Stimulated activated CD4-positive, alpha-beta T cell treated with anti-CD3 and anti-CD28 coated beads, Interleukin-1b, Interleukin-23, amount 100 ng/mL, for 4 hours (primary cell): ENCODE measurements at regions not wholly inside any gene's neighbourhood (a gene's known extent, or its start where the extent isn't known, plus 50 kb on each side); places are given as distances from the start of the nearest gene placed in this dataset.

Experiments
- DNase-seq, 2 donors: peaks; one replicate each; pipeline ENCODE4 v3.0.0-alpha.2; 2020; ENCODE audit warnings: low read depth in 2 of 2

DNA sequence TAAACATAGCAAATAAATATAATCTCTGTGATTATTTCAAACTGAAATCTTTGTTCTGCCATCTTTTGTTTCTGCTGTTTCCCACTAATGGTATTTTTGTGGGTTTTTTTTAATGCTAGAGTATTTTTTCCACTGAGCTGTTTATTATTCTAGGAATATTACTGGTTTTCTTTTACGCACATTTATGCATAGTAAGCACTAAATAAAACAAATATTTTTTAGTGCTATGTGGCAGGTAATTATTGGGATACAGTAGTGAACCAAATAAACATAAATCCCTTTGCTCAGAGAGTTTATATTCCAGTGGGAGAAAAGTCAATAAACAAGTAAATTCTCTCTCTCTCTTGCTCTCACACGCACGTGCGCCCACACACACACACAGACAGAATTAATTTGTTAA, 397.4 kb downstream of the PRDM5 start:
- no peak for DNase-seq

DNA sequence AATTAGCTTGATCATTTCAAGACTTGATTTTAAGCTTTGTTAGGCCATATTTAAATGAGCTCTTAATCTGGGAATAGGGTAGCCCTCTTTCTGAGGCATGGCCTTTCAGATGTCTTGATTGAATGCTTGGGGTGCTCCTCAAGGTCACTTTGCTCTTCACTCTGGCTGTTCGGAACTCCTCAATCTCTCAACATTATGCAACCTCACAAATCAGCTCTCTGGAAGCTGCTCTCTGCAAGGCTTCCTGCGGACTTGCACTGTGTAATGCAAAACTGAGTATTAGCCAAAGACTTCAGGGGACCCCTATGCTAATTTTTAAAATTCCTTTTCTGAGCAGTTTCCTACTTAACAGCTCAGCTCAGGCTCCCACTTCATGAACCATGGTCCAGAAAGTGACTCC, 398.3 kb downstream of the PRDM5 start:
- DNase-seq, result no peak

DNA sequence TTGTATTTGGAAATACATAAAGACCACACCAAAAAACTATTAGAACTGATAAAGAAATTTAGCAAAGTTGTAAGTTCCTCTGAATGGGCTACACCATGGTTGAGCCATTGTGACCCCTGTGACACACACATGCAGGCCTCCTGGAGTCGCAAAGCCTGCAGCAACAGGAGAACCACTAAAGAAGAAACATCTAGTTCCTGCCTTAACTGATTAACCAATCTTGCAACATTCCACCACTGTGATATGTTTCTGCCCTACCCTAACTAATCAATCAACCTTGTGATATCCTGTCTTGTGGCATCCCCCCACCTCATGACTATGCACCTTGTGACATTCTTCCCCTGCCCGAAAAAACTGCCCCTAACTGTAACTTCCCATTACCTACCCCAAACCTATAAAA, 401.8 kb downstream of the PRDM5 start:
- DNase-seq, result no peak

DNA sequence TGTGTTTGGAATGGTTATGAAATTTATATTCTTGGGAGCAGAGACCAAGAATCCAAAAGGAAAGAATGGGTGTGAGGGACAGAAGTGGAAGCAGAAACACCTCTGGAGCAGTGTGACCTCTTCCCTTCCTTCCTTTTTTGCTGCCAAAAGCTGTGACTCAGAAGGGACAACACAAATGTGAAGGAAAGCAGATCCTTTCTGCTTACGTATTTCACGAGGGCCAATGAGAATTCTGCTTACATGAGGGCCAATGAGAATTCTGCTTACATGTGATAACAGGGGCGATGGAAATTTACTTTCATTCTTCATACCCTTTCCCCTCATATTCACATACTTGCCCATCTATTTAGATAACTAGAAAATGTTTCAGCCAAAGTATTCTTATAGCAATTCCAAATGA, 404.6 kb downstream of the PRDM5 start:
- no peak for DNase-seq

DNA sequence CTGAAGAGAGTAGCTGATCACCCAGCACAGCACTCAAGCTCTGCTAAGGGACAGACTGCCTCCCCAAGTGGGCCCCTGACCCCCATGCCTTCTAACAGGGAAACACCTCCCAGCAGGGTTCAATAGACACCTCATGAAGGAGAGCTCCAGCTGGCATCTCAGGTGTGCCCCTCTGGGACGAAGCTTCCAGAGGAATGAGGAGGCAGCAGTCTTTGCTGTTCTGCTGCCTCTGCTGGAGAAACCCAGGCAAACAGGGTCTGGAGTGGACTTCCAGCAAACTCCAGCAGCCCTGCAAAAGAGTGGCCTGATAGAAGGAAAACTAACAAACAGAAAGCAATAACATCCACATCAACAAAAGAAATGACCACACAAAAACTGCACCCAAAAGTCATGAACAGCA, 412.8 kb downstream of the PRDM5 start:
- DNase-seq, result no peak

DNA sequence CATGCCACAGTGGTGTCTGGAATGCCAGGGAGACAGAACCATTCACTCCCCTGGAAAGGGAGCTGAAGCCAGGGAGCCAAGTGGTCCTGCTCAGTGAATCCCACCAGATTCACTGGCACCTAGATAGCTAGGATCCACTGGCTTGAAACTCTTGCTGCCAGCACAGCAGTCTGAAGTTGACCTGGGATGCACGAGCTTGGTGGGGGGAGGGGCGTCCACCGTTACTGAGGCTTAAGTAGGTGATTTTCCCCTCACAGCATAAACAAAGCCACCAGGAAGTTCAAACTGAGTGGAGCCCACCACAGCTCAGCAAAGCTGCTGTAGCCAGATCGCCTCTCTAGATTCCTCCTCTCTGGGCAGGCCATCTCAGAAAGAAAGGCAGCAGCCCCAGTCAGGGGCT, 413.3 kb downstream of the PRDM5 start:
- DNase-seq, result no peak

DNA sequence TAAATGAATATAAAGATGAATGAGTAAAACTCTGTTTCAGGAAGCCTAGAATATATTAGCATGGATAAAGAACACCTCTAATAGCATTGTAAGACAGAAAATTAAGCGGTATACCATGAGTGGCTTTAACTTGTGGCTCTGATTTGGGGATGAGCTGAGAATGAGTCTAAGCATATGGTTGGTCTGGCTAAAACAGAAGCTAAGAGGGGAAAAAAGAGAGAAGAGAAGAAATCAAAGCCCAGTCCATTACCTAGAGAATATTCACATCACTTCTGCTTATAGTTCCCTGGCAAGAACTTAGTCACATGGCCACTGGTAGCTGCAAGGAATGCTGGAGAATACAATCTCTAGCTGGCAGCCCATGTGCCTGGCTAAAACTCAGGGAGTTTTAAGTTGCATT, 414.5 kb downstream of the PRDM5 start:
- DNase-seq, result no peak

DNA sequence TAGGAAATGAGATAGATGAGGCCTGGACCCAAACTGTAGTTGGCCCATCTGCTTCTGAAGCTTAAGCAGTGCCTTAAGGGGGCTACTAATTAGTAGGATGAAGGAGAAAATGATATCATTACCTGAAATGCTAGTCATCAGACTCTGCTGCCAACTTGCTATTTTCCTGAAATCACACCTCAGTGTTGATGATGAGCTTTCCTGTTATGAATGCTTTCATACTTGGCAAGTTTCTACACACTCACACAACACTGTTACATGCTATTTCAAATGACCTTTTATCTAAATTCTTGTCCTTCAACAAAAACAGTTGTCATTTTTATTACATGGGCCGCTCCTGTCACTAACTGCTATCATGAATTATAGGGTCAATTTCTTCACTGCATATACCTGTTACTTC, 416.0 kb downstream of the PRDM5 start:
- no peak for DNase-seq

DNA sequence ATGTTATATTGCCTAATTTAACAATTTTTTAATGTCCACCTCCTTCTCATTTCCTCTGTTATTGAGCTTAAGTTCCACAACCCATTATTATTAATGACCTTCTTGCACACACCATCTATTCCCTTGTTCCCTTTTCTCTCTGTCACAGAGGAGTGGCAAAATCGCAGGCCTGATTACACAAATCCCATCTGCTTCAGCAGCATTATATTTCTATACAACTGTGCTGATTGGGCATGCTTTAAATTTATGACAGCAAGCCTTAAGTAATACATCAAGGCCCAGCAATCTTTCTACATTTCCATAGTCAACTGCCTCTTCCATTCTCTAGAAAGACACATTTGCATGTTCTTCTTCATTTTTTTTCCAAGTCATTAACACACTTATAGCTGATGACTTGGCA, 423.8 kb downstream of the PRDM5 start:
- DNase-seq, result no peak

DNA sequence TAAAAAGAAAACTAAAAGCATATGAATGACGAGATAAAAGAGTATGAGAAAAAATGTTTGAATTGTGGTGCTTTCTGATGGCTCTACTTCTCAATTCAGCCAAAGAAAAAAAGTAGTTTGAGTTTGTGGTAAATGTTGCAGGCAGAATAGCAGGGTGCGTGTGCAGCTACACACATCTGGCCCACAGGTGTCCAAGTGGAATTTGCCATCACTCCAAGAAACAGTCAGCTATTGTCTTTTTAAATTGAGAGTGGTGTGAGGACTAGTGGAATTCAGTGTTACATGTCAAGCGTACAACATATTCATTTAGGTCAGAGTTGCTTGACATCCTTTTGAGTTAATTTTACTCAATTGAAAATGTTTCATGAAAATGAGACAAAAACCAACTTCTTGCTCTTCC, 424.8 kb upstream of the MAD2L1 start:
- DNase-seq, result no peak

DNA sequence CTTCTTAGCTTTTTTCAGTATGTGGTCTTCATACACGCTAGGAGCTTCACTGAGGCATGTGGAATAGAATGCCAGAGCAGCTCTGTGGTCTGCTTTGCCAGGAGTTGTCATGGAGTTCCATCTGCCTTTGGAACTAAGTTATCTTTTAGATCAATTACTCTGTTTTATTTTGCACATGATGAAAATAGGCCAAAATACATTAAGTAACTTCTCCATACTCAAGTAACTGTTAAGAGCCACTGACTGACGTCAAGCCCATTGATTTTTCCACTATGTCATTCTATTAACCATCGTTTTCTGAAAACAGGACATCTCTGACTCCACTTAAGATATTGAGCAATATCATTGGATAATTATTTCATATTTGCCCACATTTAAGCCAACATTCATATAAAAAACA, 415.1 kb upstream of the MAD2L1 start:
- DNase-seq, result no peak

DNA sequence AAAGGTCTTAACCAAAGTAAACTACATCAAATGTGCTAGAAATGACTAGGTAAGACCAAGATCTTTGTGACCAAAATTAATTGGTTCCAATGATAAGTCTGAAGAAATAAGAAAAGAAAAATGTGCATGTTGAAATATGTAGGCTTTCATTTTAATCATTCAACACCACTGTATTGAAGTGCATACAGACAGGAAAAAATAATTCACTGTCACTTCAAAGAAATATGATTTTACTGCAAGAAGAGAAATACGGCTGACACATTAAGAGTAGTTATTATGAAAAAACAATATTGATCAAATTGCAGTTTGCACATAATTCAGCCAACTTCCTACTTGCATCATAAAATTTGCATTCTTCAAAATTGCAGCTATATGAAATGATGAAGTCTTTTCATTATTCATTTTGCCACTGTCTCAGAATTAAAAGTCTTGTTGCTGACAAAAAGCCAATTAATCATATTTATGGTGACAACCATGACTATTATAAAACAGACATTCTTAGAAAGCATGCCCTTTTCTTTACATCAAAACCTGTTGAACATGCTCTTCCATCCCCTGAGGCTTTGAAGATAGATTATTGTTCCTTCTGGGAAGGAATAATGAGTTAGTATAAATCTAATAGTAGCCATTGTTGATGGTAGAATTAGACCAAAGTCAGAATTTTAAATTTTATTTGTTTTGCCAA, 405.9 kb upstream of the MAD2L1 start:
- no peak for DNase-seq

DNA sequence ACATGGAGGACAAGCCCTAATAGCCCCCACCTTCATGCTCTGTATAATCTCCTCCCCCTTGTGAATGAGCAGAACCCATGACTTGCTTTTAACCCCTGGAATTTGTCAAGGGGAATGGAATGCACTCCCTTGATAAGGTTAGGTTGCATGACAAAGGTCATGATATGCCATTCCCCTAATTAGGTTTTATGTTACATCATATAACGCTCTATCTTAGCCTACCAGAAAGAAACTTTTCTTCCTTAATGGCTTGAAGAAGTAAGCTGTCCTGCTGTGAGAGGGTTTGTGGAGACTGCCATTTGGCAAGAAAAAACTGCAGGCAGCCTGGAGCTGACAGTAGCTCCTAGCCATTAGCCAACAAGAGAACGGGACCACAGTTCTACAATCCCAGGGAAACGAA, 399.8 kb upstream of the MAD2L1 start:
- no peak for DNase-seq

DNA sequence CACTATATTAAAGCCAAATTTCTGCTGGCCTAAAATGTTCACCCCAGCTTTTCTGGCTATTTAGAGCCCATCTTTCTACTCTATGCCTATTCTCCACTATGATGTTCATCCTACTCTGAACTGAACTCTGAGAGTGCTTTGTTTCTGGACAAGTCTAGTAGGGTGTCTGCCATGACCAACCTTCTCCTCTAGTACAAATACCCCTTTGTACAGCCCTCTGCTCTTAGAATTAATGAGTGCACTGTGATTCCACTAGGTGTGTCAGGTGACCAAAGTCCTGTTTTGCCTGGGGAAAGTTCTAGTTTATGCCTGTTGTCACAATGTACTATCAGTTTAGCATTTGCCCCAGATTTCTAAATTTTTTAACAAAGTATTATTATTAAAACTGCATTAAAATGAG, 388.1 kb upstream of the MAD2L1 start:
- DNase-seq, result no peak

DNA sequence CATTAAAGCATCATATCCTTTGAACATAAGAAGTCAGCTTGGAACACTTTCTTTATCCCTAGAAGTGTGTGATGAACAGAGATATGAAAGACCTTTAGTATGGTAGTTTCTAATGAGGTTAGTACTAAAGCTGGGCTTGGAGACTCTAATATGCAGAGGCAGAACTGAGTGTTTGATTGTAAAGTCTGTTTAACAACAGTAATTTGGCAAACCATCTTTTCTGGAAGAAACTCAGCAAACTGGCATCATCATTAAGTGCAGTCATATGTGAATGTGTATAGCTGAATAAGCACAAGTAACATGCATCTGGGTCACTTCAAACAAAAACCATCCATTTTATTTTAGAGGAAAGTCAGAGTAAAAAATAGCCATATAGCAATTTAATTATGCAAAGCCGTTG, 385.9 kb upstream of the MAD2L1 start:
- no peak for DNase-seq

DNA sequence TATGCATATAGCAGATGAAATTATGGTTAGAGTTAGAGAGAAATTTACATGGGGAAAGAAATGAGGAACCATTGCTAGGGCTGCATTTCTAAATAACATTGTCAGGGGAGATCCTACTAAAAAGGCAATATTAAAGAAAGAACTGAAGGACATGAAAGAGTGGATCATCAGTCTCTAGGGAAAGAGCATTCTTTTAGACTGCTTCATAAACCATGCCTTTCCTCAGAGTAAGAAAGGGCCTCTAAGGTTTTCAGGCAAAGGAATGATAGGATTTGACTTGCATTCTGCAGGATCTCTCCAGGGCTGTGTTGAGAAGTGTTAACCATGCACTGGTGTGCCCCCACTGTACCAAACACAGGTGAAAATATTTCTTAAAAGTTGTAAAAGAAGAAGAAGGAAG, 385.4 kb upstream of the MAD2L1 start:
- no peak for DNase-seq

DNA sequence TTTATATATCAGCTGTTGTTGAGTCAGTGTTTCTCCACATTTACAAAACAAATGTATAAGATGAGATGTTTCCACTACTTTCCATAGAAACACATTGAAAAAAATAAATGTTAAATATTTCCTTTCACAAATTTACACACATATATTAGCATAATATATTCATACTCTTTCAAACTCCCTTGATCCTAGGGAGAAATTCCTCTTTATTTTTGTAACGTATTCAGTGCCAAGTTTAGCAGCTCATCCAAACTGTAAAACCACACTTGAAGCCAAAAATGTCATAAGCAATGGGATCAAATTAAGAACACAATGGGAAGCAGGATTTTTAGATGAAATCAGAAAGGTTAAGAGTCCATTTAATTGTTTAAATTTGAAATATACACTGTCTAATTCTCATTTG, 381.1 kb upstream of the MAD2L1 start:
- no peak for DNase-seq

DNA sequence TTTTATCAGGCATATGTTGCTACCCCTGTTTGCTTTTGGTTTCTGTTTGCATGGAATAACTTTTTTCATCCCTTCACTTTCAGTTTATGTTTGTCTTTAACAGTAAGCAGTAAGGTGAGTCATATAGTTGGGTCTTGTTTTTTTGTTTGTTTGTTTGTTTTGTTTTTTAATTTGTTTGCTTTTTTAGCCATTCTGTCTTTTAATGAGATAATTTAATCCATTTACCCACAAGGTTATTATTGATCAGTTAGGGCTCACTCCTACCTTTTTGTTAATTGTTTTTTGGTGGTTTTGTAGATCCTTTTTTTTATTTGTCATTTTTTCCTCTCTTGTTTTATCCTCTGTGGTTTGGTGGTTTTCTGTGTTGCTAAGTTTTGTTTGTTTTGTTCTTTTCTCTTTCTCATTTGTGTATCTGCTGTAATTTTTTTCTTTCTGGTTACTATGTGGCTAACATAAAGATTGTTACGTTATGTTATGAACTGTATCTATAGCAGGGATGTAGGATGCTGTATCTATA, 379.5 kb upstream of the MAD2L1 start:
- no peak for DNase-seq

DNA sequence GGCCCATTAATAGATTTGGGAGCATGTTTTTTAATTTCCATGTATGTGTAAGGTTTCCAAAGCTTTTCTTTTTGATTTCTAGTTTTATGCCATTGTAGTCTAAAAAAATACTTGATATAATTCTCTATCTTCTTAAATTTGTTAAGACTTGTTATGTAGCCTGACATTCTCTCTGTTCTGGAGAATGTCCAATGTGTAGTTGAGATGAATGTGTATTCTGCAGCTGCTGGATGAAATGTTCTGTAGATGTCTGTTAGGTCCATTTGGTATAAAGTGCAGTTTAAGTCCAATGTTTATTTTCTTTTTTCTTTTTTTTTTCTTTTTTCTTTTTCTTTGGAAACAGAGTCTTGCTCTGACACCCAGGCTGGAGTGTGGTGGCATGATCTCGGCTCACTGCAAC, 378.5 kb upstream of the MAD2L1 start:
- DNase-seq, result no peak

DNA sequence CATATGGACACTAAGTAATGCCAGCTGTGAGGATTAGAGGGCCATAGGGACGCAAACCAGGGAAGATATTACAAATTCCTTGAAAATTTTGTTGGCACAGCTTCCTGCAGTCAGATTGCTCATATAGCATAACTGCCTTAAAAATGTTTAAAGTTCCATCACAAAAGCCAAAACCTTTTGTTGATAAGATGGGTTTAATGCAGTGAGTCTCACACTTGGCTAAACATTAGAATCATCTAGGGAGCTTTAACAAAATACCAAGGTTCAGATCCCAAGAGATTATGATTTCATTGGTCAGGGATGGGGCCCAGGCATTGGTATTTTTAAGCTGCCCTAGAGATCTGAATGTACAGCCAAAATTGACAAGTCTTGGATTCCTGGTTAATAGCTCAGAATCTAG, 376.5 kb upstream of the MAD2L1 start:
- no peak for DNase-seq

DNA sequence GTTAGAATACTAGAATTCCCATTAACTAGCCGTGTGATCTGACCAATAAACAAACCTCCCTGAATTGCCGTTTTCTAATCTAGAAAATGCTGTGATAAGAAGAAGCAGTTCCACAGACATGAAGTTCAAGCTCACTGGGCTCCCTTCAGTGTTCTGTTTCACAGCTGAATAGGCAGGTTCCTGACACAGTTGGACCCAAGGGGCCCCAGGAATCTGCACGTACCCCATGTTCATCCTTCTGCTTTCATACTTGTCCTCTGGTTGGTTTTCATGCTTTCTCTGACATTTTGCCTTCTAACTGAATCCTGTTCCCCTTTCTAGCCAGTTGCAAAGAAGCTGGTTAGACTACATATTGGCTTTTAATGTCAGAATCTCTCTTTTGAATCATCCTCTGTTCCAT, 374.1 kb upstream of the MAD2L1 start:
- no peak for DNase-seq

DNA sequence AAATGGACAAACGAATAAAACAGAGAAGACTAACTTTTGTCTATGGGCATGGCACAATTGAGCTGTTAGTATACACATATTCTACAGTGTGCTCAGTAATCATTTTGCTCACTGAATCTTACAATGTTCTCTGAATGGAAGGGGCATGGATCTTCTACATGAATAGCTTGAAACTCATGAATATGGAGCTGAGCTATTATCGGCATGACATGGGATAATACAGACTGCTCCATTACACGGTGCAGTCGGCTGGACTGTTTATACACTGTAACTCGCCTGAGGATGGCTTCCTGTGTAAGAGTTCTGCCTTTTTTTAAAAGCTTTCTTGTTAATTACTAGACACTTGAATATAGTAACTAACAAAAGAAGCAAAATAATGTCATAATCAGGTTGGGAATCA, 368.5 kb upstream of the MAD2L1 start:
- DNase-seq, result no peak

DNA sequence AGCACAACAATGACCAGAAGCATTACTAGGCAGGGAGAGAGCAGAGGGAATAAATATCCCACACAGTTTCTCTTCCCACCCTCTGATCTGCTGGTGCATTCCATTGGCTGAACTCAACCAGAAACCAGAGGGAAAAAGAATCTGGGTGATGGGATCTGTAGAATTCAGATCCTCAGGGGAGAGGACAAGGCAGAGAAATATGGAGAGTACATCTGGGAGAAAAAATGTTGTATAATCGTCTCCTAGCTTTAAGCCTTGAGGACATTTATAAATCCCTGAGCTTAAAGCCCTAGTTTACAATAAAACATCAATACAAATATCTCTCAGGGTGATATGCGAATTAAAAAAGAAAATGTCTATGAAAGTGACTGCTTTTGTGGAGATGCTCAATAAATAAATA, 368.1 kb upstream of the MAD2L1 start:
- DNase-seq, result no peak

DNA sequence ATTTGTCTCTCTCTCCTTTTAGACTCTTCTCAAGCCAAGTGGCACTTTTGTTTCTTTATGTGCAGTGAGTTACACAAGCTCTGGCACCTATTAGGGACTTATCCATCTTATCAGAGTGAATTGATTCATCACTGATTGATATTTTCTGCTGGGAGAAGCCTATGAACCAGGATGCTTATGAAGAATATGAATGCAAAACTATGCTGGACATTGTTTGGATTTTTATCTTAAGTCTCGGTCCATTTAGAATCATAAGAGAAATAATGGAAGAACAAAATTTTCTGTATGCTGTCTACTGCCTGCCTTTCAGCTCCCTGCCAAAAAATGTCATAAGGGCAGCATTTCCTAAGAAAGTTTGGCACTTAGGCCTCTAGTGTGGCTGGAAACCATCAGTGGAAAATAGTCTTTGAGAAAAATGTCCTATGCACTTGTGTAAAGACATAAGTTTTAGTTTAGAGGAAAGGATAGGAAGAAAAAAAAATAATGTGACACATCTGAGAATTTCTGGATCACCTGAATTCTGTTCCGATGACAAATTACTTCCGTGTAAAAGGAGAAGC, 365.7 kb upstream of the MAD2L1 start:
- DNase-seq, result no peak
